GM23248 (cell line): ENCODE measurements at regions not wholly inside any gene's neighbourhood (a gene's known extent, or its start where the extent isn't known, plus 50 kb on each side); places are given as distances from the start of the nearest gene placed in this dataset.
A peak's percentile ranks its signal among the peaks of the same experiment; 100 is the strongest.

Source experiments
- DNase-seq: peaks from one replicate; pipeline ENCODE4 v3.0.0-alpha.2; 2015
- H2AFZ ChIP-seq: fragments of 200-600 bp; sonication (generic); 2 replicates; pipeline ENCODE4 v1.6.1; 2016; ENCODE audit warnings: antibody characterized with exemption
- H3F3A ChIP-seq: fragments of 200-600 bp; sonication (generic); 2 replicates; pipeline ENCODE4 v1.6.1; 2016; ENCODE audit warnings: mild to moderate bottlenecking, antibody characterized with exemption, mixed run types; ENCODE audit not compliant: insufficient read depth
- H3K27ac ChIP-seq: fragments of 200-600 bp; sonication (generic); 2 replicates; pipeline ENCODE4 v1.5.1; 2016; ENCODE audit warnings: mild to moderate bottlenecking
- H3K27me3 ChIP-seq: fragments of 200-600 bp; sonication (generic); replicated peaks from 2 replicates; pipeline ENCODE4 v1.6.1; 2016; ENCODE audit warnings: mild to moderate bottlenecking; ENCODE audit not compliant: insufficient read depth
- H3K36me3 ChIP-seq: fragments of 200-600 bp; sonication (generic); 2 replicates; pipeline ENCODE4 v1.6.1; 2016; ENCODE audit warnings: low read depth, mild to moderate bottlenecking
- H3K4me1 ChIP-seq: fragments of 200-600 bp; sonication (generic); 2 replicates; pipeline ENCODE4 v1.6.1; 2016; ENCODE audit warnings: mild to moderate bottlenecking; ENCODE audit not compliant: insufficient read depth
- H3K4me2 ChIP-seq: fragments of 200-600 bp; sonication (generic); one replicate; pipeline ENCODE4 v1.6.1; 2016; ENCODE audit warnings: mild to moderate bottlenecking; ENCODE audit not compliant: unreplicated experiment
- H3K4me3 ChIP-seq: fragments of 200-600 bp; sonication (generic); 2 replicates; pipeline ENCODE4 v1.5.1; 2016; ENCODE audit warnings: mild to moderate bottlenecking
- H3K79me2 ChIP-seq: fragments of 200-600 bp; sonication (generic); 2 replicates; pipeline ENCODE4 v1.6.1; 2016; ENCODE audit warnings: mild to moderate bottlenecking; ENCODE audit not compliant: insufficient read depth
- H3K9ac ChIP-seq: fragments of 200-600 bp; sonication (generic); 2 replicates; pipeline ENCODE4 v1.6.1; 2016; ENCODE audit warnings: mild to moderate bottlenecking
- H3K9me2 ChIP-seq: fragments of 200-600 bp; sonication (generic); 2 replicates; pipeline ENCODE4 v1.6.1; 2016; ENCODE audit warnings: mixed run types, mild to moderate bottlenecking, moderate library complexity; ENCODE audit not compliant: insufficient read depth
- H3K9me3 ChIP-seq: fragments of 200-600 bp; sonication (generic); one replicate; pipeline ENCODE4 v1.6.1; 2017; ENCODE audit warnings: low read depth
- H4K20me1 ChIP-seq: fragments of 200-600 bp; sonication (generic); 2 replicates; pipeline ENCODE4 v1.6.0; 2016; ENCODE audit not compliant: insufficient read depth
- EZH2 ChIP-seq: fragments of 200-600 bp; sonication (generic); IDR thresholded peaks from 2 replicates; pipeline ENCODE4 v1.6.1; 2018; ENCODE audit warnings: antibody characterized with exemption, mild to moderate bottlenecking; ENCODE audit not compliant: insufficient read depth, poor library complexity, severe bottlenecking
- EZH2phosphoT487 ChIP-seq: fragments of 200-600 bp; sonication (generic); IDR thresholded peaks from 2 replicates; pipeline ENCODE4 v1.6.1; 2018; ENCODE audit warnings: antibody characterized with exemption, moderate library complexity, mild to moderate bottlenecking, low read depth; ENCODE audit not compliant: insufficient read depth
- WGBS, 2 experiments: methylation state at CpG; one replicate each; pipeline ENCODE4 v1.1.6; 2015 to 2017; ENCODE audit warnings: low lambda C conversion rate in 2 of 2, low coverage in 1 of 2; ENCODE audit errors: missing lambda C conversion rate in 2 of 2; 5-methylcytosine and 5-hydroxymethylcytosine counted together
- in situ Hi-C: fragments of 300-500 bp; cut with MboI; formaldehyde crosslinking; loops from 2 replicates; pipeline ENCODE4 v1.15.0; 2020

DNA sequence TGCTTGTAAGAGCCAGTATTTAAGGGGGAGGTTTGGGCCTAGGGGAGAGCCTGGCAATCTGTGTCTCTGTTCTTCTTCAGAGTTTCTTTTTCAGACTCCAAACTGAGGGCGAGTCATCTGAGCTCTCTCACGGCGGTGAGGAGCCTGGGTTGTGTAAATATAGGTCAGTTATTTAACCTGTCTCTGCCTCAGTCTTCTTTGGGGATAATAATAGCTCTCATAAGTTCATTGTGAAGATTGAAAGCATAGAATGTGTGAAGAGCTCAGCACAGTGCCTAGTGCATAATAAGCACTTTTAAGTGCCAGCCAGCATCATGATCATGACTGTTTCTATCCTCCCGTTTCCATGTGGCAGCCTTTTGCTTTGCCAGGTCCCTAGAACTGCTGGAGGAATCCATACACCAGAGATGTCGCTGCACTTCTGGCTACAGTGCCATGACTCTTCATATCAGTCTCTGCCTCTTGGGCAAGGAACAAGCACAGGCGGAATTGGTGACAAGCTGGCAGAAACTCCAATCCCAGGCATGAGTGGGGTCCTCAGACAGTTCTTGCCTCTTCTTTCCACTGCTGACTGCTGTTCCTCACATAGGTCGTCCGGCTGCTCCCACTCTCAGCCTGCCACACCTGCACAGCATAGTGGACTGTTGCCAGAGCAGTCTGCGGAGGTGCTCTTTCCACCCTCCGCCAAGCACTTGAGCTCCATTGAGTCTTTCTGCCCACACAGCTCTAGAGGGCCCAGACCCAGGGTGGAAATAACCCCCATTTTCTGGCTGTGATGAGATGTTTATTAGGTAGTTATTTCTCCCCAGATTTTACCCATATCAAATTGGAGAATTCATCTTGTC is 103.7 kb upstream of the MAML3 start:
- Histone ChIP-seq H4K20me1 (no peaks in the 10 kb centered on the region), H3K4me2 (peak overlapping the region; percentile 46), H3K27me3 (no peaks in the 10 kb centered on the region), H3K27ac (peak overlapping the region; percentile 58), H3K36me3 (no peaks in the 10 kb centered on the region), H3K4me1 (peaks cover 50% of the 10 kb centered on the region), H3F3A (peaks cover 32% of the 10 kb centered on the region; the same call in 1 of the 2 replicates), H2AFZ (0 out of 2 replicates have a peak overlapping the region, but pooled peaks have one; percentile 14), H3K9ac (peak overlapping the region; percentile 29; the same call in 1 of the 2 replicates), H3K9me3 (no peaks in the 10 kb centered on the region), H3K9me2 (no peaks in the 10 kb centered on the region), H3K4me3 (no peak overlapping the region), H3K79me2 (no peaks in the 10 kb centered on the region)
- peak; percentile 77 for DNase-seq
- in situ Hi-C loops: loop anchor here (25.0 kb wide), 1 partner anchor 520 kb away; no protein-coding TSS in a partner anchor
- TF ChIP-seq EZH2: no peak
- no peak for TF ChIP-seq EZH2phosphoT487
- WGBS, 2 experiments: 69 to 74% methylated on average over 10 of the region's 10 CpGs

DNA sequence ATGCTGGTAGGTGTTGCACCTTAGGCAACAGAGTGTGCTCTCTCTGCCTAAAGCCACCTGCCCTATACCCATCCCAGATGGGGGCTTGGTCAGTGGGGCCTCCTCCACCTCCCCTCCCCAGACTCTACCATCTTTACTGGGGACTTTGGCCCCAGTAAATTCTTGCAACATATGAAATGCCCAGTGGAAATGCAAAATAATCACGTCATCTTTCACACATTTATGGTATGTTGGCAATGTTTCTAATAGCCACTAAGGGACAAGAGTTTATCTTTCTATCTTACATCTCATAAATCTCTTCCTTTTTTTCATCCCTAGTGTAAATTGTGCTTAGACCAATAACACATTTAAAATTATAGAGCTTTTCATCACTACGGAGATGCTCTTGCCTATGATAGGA is 103.0 kb upstream of the MAML3 start:
- H3K9me3 ChIP-seq: no peaks in the 10 kb centered on the region
- no peaks in the 10 kb centered on the region for H3K27me3 ChIP-seq
- no peaks in the 10 kb centered on the region for H3K79me2 ChIP-seq
- peaks cover 50% of the 10 kb centered on the region for H3K4me1 ChIP-seq
- peak overlapping the region; percentile 46 for H3K4me2 ChIP-seq
- peaks cover 32% of the 10 kb centered on the region; the same call in 1 of the 2 replicates for H3F3A ChIP-seq
- H4K20me1 ChIP-seq: no peaks in the 10 kb centered on the region
- H3K27ac ChIP-seq: peak overlapping the region; percentile 58
- no peaks in the 10 kb centered on the region for H3K9me2 ChIP-seq
- no peak overlapping the region for H3K4me3 ChIP-seq
- 61 to 65% methylated on average over 2 of the region's 2 CpGs for whole genome bisulfite sequencing, 2 experiments
- in situ Hi-C loops: loop anchor here (25.0 kb wide), 1 partner anchor 520 kb away; no protein-coding TSS in a partner anchor
- no peaks in the 10 kb centered on the region for H3K36me3 ChIP-seq
- 0 out of 2 replicates have a peak overlapping the region, but pooled peaks have one; percentile 14 for H2AFZ ChIP-seq
- H3K9ac ChIP-seq: peak overlapping the region; percentile 29; the same call in 1 of the 2 replicates
- no peak for TF ChIP-seq EZH2phosphoT487
- no peak for TF ChIP-seq EZH2
- peak; percentile 40 for DNase-seq

DNA sequence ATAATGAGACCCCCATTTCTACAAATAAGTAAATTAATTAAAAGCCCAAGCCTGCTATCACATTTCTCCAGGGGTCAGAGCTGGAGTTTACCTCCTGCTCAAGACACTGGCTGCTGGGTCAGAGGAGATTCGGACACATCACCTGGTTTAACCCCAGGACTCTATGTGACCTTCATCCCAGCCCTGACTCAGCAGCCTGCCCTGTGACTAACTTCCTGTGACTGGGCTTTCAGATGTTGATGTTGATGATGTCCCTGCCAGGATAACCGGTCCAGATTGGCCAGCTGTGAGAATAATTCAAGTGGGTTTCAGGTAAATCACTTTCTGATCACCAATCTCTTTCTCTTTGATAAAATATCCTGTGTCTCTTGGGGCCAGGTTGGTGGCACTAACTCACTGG is 102.4 kb upstream of the MAML3 start:
- peaks cover 50% of the 10 kb centered on the region for H3K4me1 ChIP-seq
- peaks cover 32% of the 10 kb centered on the region; the same call in 1 of the 2 replicates for H3F3A ChIP-seq
- H3K36me3 ChIP-seq: no peaks in the 10 kb centered on the region
- no peaks in the 10 kb centered on the region for H3K9me3 ChIP-seq
- H3K27ac ChIP-seq: peak overlapping the region; percentile 58
- peak overlapping the region; percentile 27 for H3K4me2 ChIP-seq
- no peak overlapping the region for H3K4me3 ChIP-seq
- no peaks in the 10 kb centered on the region for H3K9me2 ChIP-seq
- no peak overlapping the region for H2AFZ ChIP-seq
- H3K79me2 ChIP-seq: no peaks in the 10 kb centered on the region
- H4K20me1 ChIP-seq: no peaks in the 10 kb centered on the region
- 2 to 3% methylated on average over 2 of the region's 2 CpGs for WGBS, 2 experiments
- no peak for TF ChIP-seq EZH2phosphoT487
- no peak for TF ChIP-seq EZH2
- H3K27me3 ChIP-seq: no peaks in the 10 kb centered on the region
- peak overlapping the region; percentile 29; the same call in 1 of the 2 replicates for H3K9ac ChIP-seq
- in situ Hi-C loops: loop anchor here (25.0 kb wide), 1 partner anchor 519 kb away; no protein-coding TSS in a partner anchor
- peak; percentile 86 for DNase-seq

DNA sequence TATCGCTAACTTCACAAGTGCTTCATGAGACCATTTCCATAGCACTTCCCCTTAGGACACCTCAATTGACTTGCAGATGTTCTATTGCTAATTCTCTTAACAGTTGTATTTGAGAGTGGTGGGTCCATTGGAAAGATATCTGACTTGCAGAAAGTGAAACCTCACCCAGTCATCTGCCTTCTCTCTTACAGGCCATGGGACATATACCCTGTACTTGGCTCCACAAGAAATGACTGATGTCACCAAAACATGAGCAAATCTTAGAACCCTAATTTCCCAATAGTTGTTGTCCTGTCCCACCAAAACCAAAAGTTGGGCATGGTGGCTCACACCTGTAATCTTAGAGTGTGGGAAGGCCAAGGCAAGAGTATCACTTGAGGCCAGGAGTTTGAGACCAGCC is 101.9 kb upstream of the MAML3 start:
- no peaks in the 10 kb centered on the region for H3K9me3 ChIP-seq
- in situ Hi-C loops: loop anchor here (25.0 kb wide), 1 partner anchor 519 kb away; no protein-coding TSS in a partner anchor
- no peaks in the 10 kb centered on the region for H3K79me2 ChIP-seq
- no peak overlapping the region for H2AFZ ChIP-seq
- H3K4me2 ChIP-seq: peak overlapping the region; percentile 27
- H3K4me3 ChIP-seq: no peak overlapping the region
- DNase-seq: no peak
- peak overlapping the region; percentile 58 for H3K27ac ChIP-seq
- no peak overlapping the region for H3K9ac ChIP-seq
- no peak for TF ChIP-seq EZH2
- TF ChIP-seq EZH2phosphoT487: no peak
- no peaks in the 10 kb centered on the region for H4K20me1 ChIP-seq
- no peaks in the 10 kb centered on the region for H3K9me2 ChIP-seq
- no peaks in the 10 kb centered on the region for H3K36me3 ChIP-seq
- H3K27me3 ChIP-seq: no peaks in the 10 kb centered on the region
- peaks cover 32% of the 10 kb centered on the region; the same call in 1 of the 2 replicates for H3F3A ChIP-seq
- WGBS, 2 experiments: 93 to 100% methylated on average over 1 of the region's 1 CpG
- H3K4me1 ChIP-seq: peaks cover 50% of the 10 kb centered on the region
